ENCODE measurements at regions not wholly inside any gene's neighbourhood (a gene's known extent, or its start where the extent isn't known, plus 50 kb on each side); places are given as distances from the start of the nearest gene placed in this dataset.
A peak's percentile ranks its signal among the peaks of the same experiment; 100 is the strongest.
"Not testable (repeated sequence)": the region's sequence is repeated elsewhere in the genome, so short reads cannot be mapped to it uniquely, and the experiment has no call there.

DNA sequence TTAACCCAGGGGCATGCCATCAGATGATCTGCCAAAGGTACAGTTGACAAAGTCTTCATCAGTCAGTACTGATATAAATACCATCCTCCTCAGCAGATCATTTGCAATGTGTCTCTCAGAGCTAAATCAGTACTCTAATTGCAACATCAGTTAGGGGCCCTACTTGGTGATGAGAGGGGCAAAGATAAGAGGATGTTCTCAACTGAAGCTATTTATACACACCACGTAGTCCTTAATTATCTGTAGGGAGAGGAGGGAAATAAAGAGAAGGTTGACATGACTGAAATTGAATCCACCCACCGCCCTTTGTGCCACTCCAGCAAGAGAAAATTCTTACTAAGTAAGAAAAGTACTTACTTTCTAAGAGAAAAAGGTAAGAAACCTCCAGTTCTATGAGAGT lies 157.8 kb upstream of the NUDT4 start:
- DNase-seq, result no peak

DNA sequence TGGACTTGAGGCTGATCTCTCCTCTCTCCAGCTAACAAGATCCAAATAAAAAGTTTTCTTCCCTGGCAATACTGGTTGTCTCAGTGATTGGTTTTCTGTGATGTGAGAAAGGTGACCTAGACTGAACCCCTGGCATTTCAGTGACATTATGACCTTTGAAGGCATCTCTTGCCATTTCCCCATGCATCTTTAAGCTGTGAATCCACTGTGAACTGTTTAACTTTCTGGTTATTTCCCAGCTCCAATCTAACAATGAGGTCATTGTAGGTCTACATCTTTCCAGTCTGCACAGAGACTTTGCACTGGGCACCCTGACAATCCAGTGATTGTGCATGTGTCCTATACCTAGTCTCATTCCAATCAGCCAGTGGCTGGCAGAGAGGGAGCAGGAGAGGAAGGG lies 155.9 kb upstream of the NUDT4 start:
- DNase-seq, result no peak

DNA sequence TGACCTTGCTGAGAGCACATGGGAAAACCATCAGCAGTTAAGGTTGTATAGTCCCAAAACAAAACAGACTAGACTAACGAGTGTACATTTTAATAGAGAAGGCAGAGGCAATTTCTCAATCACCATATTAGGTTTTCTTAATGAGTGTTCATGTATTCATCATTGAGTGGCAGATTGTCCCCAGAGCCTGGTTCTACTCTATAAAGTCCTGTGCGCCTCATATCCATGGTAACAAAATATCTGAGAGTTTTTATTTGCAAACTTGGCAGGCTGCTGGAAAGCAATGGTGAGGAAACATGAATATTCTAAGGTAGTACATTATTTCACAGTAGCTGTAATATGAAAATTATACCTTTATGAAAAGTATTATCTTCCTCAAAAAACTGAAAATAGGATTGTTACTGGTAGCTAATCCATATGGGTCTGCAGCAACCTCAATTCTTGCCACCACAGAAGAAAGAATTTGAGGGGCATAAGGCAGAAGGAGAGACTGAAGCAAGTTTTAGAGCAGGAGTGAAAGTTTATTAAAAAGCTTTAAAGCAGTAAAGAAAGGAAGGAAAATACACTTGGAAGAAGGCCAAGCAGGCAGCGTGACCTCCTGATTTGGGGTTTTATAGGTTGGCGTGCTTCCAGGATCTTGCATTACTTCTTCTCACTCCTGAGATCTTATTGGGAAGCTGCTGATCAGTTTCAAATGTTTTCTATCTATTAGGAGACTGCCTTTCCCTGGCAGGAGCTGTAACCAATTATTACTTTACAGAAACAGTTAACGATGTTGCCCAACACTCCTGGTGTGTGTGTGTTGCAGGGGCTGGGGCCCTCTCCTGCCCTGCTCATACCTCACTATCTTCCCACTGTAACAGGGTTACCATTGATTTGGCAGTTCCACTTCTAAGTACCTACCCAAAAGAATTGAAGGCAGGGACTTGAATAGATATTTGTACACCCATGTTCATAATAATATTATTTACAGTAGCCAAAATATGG lies 154.0 kb upstream of the NUDT4 start:
- DNase-seq, result no peak

DNA sequence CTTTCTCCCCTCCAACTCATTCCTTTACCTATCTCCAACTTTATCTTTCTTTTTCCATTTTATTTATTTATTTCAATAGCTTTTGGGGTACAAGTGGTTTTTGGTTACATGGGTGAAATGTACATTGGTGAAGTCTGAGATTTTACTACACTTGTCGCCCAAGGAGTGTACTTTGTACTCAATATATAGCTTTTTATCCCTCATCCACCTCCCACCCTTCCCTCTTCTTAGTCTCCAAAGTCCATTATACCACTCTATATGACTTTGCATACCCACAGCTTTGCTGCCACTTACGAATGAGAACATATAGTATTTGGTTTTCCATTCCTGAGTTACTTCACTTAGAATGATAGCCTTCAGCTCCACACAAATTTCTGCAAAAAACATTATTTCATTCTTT lies 152.6 kb upstream of the NUDT4 start:
- no peak for DNase-seq

DNA sequence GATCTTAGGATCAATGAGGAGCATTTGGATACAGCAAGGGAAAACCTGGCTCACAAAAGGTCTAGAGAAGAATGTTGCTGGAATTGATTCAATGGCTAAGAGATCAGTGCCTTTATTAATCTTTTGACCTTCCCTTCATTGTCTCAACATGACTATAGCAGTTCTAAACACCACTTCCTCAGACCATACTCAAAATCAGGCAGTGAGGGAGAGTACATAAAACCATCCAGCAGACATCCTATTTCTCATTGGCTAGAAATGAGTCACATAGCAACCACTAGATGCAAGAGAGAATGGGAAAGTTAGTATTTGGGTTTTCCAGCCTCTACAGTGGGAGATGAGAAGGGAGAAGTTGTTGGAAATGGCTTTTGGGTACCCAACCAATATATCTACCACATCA lies 151.4 kb upstream of the NUDT4 start:
- no peak for DNase-seq

DNA sequence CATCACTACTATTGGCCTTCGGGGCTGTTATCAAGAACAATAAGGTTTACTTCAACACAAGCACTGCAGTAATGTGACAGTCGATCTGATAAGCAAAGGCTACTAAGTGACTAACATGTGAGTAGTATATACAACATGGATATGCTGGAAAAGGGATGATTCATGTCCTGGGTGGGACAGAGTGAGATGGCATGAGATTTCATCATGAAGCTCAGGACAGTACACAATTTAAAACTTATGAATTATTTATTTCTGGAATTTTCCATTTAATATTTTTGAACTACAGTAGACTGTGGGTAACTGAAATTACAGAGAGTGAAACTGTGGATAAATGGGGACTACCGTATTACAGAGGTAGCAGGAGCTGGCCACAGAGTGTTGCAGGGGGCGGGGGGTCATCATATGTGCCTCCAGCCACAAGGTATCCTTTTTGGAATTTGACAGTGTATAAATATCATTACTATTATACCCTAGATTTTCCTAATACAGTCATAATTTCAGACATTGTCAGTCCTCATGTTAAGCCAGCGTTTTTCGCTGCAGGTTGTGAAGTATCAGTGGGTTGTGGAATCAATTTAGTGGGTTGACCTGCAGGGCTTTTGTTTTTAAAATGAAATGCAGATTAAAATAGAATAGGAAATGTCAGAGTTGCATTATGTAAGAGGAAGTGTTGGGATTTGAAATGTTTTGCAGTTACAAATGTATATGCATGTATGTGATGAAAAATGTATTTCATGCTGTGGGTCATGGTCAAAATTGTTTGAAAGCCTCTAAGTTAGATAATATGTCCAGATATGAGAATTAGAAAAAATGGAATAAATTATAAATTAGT lies 148.0 kb upstream of the NUDT4 start:
- DNase-seq, result no peak

DNA sequence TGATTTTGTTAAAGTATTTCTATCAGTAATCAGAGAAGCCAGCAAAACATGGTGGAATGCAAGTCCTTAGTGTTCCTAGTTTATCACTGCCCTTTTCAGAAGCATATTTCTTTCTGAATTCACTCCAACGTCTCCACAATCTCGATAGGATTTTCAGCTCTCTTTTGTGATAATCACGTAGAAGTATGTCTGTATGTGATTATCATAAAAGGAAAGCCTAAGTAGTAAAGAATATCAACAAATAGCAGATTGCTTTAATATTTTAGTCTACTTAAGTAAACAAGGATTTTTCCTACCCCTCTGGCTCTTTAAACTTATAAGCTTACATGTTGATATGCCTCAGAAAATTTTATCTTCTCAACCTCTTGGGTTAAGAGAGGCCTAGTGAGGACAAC lies 147.4 kb upstream of the NUDT4 start:
- no peak for DNase-seq

DNA sequence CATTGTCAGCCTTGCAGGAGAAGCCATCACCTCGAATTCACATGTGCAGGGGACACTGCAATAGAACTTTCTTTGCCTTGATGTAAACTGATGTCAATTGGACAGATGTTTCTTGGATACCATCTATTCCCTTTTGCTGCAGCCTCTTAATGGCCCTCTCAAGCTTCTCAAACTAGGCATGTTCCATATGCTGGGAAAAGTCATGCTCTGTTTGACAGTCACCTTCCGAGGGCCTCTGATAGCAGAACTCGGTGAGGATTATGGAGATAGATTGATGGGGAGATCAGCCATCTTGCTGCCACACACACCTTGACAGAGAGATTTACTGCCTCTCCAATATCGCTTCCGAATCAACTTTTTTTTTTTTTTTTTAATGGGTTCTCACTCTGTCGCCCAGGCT lies 145.8 kb upstream of the NUDT4 start:
- DNase-seq, result no peak

DNA sequence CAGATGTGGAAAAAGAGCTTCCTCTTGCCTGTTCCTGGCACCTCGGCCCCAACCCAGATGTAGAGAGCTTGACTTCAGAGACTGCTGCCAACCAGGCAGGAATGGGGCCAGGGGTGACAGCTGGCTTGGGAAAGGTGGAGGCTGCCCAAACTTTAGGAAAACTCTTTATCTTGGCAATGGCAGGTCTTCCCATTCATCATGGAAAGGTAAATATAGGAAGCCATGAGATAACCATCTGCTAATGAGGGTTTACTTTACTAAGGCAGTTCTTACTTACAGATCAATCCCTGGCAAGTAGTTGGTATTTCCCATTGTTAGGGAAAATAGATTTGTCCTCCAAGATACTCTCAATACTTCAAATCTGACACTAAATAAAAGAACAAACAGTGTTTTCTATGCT lies 143.1 kb upstream of the NUDT4 start:
- DNase-seq, result no peak

DNA sequence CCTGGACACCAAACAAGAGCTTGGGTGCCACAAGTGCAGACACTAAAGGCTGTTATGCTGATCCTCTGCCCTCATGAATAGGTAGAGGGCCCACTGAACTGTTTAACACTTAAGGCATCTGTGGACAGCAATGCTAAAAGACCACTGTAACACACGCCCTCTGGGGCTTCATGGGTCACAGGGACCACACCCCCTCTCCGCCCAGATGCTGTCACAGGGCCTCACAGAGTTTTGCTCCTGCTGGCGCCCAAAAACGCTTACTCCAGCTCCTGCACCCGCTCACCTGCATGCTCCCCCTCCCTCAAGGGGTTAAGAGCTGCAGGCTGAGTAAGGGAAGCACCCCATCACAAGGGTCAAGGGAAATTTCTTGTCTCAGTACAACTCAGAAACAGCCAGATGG lies 141.8 kb upstream of the NUDT4 start:
- DNase-seq, result no peak

DNA sequence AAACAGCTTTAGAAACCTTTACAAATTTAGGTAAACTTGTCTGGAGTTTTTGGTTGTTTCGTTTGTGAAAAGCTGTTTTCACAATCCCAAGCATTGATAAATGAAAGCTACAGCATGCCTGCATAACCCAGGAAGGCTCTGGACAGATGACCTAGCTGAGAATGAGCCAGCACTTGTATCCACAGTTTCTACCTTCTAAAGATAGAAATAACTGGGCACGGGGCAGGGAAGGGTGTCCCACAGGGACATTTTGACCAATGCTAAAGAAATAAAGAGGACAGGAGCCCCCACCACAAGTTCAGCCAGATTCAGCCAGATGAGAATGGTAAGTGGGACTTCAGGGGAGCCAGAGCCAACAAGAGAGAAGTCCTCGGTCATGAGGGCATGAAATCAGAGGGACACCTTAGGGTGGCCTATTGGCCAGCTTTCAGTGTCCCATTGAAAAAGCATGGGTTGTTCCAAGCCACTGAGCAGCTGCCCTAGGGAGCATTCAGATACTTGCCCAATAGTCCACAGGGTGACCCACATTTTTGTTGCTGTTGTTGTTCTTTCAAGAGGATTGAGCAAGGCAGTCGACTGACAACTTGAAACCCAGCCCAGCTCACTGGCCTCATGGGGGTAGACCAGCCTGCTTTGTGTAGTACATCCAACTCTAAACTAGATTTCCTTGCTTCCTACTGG lies 140.3 kb upstream of the NUDT4 start:
- DNase-seq, result no peak

DNA sequence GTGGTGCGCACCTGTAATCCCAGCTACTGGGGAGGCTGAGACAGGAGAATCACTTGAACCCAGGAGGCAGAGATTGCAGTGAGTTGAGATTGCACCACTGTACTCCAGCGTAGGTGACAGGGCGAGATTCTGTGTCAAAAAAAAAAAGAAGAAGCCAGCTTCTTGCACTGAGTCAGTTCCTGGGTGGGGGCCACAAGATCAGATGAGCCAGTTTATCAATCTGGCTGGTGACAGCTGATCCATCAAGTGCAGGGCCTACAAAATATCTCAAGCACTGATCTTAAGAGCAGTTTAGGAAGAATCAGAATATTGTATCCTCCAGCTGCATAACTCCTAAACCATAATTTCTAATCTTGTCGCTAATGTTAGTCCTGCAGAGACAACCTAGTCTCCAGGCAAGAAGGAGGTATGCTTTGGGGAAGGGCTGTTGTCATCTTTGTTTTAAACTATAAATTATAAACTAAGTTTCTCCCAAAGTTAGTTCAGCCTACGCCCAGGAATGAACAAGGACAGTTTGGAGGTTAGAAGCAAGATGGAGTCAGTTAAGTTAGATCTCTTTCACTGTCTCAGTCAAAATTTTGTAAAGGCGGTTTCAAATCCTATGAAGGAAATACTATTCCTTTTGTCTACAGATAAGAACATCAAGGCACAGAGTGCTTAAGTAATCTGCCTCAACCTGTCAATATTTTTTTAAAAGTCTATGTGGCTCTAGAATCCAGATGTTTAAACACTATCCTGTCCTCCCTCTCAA lies 139.0 kb upstream of the NUDT4 start:
- DNase-seq, result not testable (repeated sequence)

DNA sequence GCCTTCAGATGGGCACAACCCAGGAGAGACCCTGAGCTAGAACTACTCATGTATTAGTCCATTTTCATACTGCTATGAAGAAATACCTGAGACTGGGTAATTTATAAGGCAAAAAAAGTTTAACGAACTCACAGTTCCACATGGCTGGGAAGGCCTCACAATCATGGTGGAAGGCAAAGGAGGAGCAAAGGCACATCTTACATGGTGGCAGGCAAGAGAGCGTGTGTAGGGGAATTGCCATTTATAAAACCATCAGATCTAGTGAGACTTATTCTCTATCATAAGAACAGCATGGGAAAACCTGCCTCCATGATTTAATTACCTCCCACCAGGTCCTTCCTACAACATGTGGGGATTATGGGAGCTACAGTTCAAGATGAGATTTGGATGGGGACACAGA lies 137.9 kb upstream of the NUDT4 start:
- DNase-seq, result not testable (repeated sequence)

DNA sequence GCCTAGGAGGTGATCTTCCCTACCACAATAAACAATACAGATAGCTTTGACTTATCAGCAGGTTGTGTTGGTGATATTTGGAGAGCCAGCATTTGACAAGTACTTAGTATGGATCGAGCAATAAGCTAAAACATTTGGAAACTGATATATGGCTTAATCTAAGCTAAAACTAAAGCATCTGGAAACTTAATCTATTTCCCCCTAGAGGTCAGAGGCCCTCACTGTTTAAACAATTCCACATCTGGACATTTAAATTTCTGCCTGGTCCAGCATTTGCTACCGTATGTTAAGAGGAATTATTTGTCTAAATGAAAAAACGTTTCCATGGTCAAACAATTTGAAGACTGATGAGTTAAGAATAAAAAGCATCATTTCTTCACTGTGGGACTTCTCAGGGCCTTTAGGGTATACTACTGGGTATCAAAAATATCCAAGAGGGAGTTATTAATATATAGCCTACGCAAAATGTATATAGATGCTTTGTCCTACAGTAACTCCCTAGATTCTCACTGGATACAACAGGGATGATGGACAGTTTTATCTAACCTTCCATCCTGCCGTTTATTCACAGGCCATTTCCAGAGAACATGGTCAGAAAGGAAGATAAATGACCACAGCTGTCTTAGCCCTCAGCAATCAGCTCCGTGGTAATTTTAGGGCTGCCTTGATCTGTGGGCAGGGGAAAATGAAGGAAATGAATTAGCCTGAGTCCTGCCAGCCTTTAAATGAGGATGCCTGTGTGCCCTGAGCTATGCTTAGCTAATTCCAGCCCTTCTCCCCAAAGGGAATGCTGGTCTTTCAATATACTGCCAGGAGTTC lies 135.4 kb upstream of the NUDT4 start:
- no peak for DNase-seq

DNA sequence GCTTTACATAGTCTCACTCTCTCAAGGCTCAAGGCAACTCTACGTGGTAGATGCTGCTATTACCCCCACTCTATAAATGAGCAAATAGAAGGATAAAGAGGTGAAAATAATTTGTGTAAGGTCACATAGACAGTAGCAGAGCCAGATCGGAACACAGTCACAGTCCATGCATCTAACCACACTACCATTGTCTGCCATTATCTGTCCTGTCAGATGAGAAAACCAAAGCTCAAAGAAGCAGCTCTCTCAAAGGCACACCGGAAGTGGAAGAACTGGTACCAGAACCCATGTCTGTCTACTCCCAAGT lies 134.4 kb upstream of the NUDT4 start:
- no peak for DNase-seq

DNA sequence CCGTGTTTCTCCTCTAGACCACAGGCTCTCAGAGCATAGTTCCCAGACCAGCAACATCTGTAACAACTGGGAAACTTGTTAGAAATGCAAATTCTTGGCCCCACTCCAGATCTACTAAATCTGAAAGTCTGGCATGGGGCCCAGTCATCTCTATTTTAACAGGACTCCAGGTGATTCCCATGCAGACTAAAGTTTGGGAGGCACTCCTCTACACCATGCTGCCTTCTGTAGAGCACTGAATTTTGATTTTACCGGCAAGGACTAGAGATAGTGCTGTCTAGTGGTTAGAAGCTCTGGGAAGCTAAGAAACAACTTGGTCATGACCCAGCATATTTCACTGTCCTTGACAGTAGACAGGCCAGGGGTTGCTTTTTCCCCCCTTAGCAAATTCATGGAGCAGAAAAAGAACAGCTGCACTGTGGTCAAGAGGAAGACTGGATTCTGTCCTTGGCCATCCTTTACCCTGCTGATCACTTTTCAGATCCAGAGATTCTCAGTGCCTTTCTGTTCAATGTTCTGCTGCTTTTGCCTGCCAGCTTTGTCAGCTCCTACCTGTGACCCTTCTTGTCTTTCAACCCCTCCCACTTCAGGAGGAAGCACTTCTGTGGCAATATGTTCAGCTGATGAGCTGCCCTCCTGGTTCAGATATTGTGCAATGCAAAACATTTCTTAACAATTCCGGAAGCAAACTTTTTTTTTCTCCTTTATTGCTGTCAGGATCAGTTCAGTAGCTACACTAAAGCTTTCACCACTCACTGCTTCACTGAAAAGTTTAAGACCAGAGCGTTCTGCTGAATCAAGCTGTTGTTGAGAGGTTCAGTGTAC lies 133.8 kb upstream of the NUDT4 start:
- no peak for DNase-seq

DNA sequence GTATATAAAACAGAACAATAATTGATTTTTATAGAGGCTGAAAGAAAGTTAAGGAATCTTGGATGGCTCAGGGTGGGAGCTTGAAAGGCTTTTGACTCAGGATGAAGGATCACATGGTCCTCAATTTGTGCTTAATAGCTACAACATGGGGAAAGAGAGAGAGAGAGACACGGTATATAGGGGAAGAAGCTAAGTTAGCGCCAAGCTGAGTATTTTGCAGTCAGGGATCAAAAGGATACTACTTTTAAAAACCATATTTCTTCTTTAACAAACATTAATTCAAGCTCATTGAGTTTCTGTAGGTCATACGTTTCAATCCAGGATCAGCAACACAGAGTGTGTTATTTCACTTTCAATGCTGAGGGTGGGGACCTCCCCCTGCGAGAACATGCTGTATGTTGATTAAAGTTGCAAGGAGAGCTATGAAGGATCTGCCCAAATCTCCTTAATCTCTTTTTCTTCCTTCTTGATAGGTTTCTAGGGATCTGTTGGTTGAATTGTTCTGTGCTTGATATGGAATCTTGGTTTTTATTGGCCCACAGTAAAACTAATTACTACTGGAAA lies 133.1 kb upstream of the NUDT4 start:
- peak; percentile 40 for DNase-seq

DNA sequence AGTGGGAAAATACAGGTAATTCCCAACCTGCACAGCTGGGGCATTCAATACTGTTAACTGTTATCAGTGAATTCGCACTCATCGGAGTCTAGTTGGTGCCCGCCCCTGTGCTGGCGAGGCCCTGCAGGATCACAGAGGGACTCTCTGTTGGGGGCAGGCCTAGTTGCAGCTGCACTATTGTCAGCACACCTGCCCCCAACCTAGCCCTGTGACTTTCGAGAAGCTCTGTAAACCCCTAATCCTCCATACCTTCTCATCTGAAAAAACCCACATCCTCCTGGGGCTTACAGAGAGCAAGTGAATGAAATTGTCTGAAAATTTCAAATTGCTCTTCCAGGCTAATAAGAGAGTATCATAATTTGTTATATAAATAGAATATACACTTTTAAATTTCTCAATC lies 132.2 kb upstream of the NUDT4 start:
- peak; percentile 15 for DNase-seq

DNA sequence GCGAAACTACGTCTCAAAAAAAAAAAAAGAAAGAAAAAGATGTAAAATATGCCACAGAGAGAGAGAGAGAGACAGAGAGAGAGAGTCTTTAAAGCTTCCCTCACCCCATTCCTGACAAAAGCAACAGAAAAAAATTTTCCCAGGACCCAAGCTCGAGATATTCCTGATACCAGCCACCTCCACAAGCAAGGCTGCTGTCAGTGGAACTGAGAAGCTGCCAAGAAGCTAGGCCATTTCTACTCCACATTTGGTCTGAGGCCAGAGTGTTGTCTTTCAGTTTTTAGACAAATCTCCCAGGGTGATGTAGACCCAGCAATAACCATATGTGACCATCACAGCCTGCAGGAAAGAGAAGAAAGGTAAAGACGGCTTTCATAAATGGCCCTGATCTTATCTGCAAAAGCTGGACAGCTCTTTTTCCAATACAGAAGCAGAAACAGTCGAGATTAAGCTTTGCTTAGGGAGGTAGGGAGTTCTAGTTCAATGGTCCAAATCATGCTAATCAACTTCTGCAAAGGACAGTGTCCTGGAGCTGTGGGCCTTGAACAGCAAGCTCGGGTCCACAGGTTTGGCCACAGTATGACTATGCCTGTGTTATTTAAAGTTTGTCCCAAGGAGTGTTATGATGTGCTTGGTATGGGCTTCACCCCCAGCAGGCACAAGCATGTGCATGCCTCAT lies 130.3 kb upstream of the NUDT4 start:
- no peak for DNase-seq

DNA sequence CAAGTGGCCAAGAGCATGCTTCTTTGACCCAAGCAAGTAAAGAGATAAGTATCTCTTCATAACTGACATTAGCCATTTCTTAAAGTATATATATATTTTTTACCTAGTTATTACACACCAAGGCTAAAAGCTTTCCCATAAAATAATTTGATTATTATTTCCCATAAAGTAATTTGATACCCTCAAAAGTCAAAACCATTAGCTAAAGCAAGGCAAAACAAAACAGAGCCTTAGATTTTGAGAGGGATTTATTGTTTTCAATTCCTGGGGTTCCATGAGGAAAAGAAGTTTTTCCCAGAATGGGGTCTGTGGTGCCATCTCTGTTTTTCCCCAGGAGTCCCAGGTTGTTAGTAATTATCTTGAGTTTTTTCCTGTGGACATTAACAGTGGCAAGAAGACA lies 125.5 kb upstream of the NUDT4 start:
- no peak for DNase-seq
